GM18507 (cell line): ENCODE measurements at regions not wholly inside any gene's neighbourhood (a gene's known extent, or its start where the extent isn't known, plus 50 kb on each side); places are given as distances from the start of the nearest gene placed in this dataset.

ENCODE experiments used
- DNase-seq: peaks from one replicate; pipeline ENCODE4 v3.0.0; 2011; ENCODE audit warnings: low read depth; ENCODE audit not compliant: insufficient read length; ENCODE audit errors: extremely low spot score
- FAIRE-seq: peaks from 2 replicates; lab custom pipeline; 2011; peaks lifted over from hg19 to GRCh38; lab: Jason Lieb, UNC

- FAIRE-seq = no peak
- no peak for DNase-seq
These were observed 1488.6 kb downstream of the BRD1 start for GRCh38 chr22:48338793-48339705.

GRCh38 chr22:48337957-48338792 lies 1489.5 kb downstream of the BRD1 start:
- FAIRE-seq (no peak), DNase-seq (no peak)

- FAIRE-seq = no peak
These were observed 1491.2 kb downstream of the BRD1 start for GRCh38 chr22:48336339-48337060.

GRCh38 chr22:48335442-48336139 lies 1492.1 kb downstream of the BRD1 start:
- DNase-seq (no peak), FAIRE-seq (no peak)

More at GRCh38 chr22:48336339-48337060, 1491.2 kb downstream of the BRD1 start:
- DNase-seq = no peak

GRCh38 chr22:48334971-48335370 lies 1492.7 kb downstream of the BRD1 start:
- DNase-seq (no peak), FAIRE-seq (no peak)

GRCh38 chr22:48333816-48334735 lies 1493.6 kb downstream of the BRD1 start:
- no peak for DNase-seq
- no peak for FAIRE-seq

- no peak for FAIRE-seq
- no peak for DNase-seq
These were observed 1494.3 kb downstream of the BRD1 start for GRCh38 chr22:48333323-48333763.

GRCh38 chr22:48332438-48333322 lies 1495.0 kb downstream of the BRD1 start:
- DNase-seq (no peak), FAIRE-seq (no peak)

- FAIRE-seq = no peak
These were observed 1495.9 kb downstream of the BRD1 start for GRCh38 chr22:48331691-48332220.

GRCh38 chr22:48331266-48331665 lies 1496.4 kb downstream of the BRD1 start:
- no peak for FAIRE-seq
- no peak for DNase-seq

More at GRCh38 chr22:48331691-48332220, 1495.9 kb downstream of the BRD1 start:
- DNase-seq = no peak

- DNase-seq (no peak), FAIRE-seq (no peak)
These were observed 1500.0 kb downstream of the BRD1 start for GRCh38 chr22:48327721-48328120.

- no peak for DNase-seq
- no peak for FAIRE-seq
These were observed 1503.9 kb downstream of the BRD1 start for GRCh38 chr22:48323746-48324145.

- FAIRE-seq = no peak
- no peak for DNase-seq
These were observed 1504.8 kb downstream of the BRD1 start for GRCh38 chr22:48322907-48323306.

GRCh38 chr22:48321986-48322545 lies 1505.6 kb downstream of the BRD1 start:
- no peak for DNase-seq
- no peak for FAIRE-seq

GRCh38 chr22:48320683-48321451 lies 1506.8 kb downstream of the BRD1 start:
- DNase-seq = no peak

More at GRCh38 chr22:48320683-48321451, 1506.8 kb downstream of the BRD1 start:
- no peak for FAIRE-seq
